ENCODE measurements at regions not wholly inside any gene's neighbourhood (a gene's known extent, or its start where the extent isn't known, plus 50 kb on each side); places are given as distances from the start of the nearest gene placed in this dataset.

DNA sequence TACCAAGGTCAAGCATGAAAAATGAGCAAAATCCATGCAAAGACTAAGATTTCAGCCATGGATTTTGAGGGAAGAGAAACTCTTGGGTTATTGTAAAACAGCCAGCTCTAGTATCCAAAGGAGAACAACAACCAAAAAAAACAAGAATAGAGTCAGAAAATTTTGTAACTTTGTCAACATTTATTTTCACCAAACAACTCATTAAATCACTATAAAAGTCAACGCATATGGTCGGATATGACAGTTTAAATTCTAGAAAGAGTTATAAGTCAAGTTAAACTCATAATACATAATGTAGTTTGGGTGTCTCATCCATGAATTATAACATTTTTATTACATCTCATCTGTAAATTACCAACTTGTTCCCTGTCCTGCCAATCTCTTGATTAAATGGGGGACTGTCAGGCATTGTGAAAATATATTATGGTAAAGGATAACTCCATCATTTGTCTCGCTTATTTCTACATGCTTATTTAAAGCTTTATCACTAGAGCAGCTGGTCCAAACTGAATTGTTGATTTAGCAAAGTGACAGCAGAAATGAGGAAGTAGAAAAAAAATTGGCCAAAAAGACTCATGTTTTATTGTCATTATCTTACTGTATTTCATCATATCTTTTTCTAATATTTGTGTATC lies 224.8 kb upstream of the NOCT start:
- no peak for DNase-seq
- Mint-ChIP-seq H3K27me3 (ENCODE audit: low read depth in 3 of 3) (peaks cover 0 to 5% (median 2%) of the 10 kb centered on the region in 3 donors), H3K36me3 (no peaks in the 10 kb centered on the region), H3K27ac (no peak overlapping the region), H3K4me1 (no peaks in the 10 kb centered on the region), H3K9me3 (peaks cover 0 to 2% (median 0%) of the 10 kb centered on the region in 7 donors), H3K4me3 (no peak overlapping the region)
- Histone ChIP-seq H3K9ac (ENCODE audit: insufficient read depth, low read length, poor library complexity, severe bottlenecking) (no peak overlapping the region), H3K9me3 (replicated peaks in 1 of 2; ENCODE audit: control insufficient read depth in 1 of 2, insufficient read depth in 1 of 2, low read length in 2 of 2) (no peaks in the 10 kb centered on the region), H3K4me2 (replicated peaks; ENCODE audit: extremely low read depth, low read length, poor library complexity, severe bottlenecking) (no peak overlapping the region), H3K4me1 (ENCODE audit: control insufficient read depth in 1 of 2, insufficient read depth in 2 of 2, low read length in 2 of 2) (no peaks in the 10 kb centered on the region), H2AFZ (ENCODE audit: insufficient read depth, low read depth, low read length, poor library complexity, severe bottlenecking) (no peak overlapping the region), H4K20me1 (ENCODE audit: insufficient read depth, low read length) (no peaks in the 10 kb centered on the region), H3K4me3 (replicated peaks in 1 of 3; ENCODE audit: low read depth in 2 of 3, low read length in 3 of 3) (no peak overlapping the region), H3K79me2 (ENCODE audit: insufficient read depth, low read length) (no peaks in the 10 kb centered on the region), H3K27me3 (ENCODE audit: control insufficient read depth in 2 of 2, insufficient read depth in 2 of 2, low read length in 2 of 2) (no peaks in the 10 kb centered on the region), H3K27ac (ENCODE audit: low read depth in 1 of 2, low read length in 2 of 2) (no peak overlapping the region), H3K36me3 (replicated peaks in 1 of 2; ENCODE audit: control insufficient read depth in 1 of 2, insufficient read depth in 2 of 2, low read length in 2 of 2) (no peaks in the 10 kb centered on the region)
- no CpG with 5 or more reads among the region's 3 CpGs for WGBS (ENCODE audit: insufficient coverage)
- TF ChIP-seq CTCF (IDR thresholded peaks at IDR 0.05): no peak
- intact Hi-C loops (cut with micrococcal nuclease): no loop called here

DNA sequence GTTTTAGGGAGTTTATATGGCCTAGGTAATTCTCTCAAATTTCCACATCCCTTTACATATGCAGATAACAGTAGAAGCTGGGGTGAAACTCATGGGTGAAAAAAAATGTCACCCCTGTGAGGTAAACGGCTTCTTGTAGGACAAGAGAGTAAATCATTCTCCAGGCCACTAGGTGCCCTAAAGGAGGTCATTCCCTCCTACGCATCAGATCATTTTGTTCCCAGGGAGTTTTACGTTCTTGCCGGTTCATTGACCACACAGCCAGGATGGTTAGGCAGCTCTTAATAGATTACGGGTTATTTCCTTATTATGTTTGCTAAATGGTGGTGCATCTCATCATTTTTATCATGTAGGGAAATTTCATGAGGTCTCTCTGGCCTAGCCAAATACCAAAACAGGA lies 225.8 kb upstream of the NOCT start:
- TF ChIP-seq CTCF (IDR thresholded peaks at IDR 0.05): no peak
- H3K4me1 ChIP-seq (ENCODE audit: control insufficient read depth in 1 of 2, insufficient read depth in 2 of 2, low read length in 2 of 2): no peaks in the 10 kb centered on the region
- H3K4me2 ChIP-seq (replicated peaks; ENCODE audit: extremely low read depth, low read length, poor library complexity, severe bottlenecking): no peak overlapping the region
- Mint-ChIP-seq H3K27ac (no peak overlapping the region), H3K4me3 (no peak overlapping the region), H3K4me1 (no peaks in the 10 kb centered on the region), H3K27me3 (ENCODE audit: low read depth in 3 of 3) (peaks cover 0 to 5% (median 2%) of the 10 kb centered on the region in 3 donors), H3K36me3 (no peaks in the 10 kb centered on the region), H3K9me3 (peaks cover 0 to 7% (median 0%) of the 10 kb centered on the region in 7 donors)
- no peaks in the 10 kb centered on the region for H3K79me2 ChIP-seq (ENCODE audit: insufficient read depth, low read length)
- no peak for DNase-seq
- intact Hi-C loops (cut with micrococcal nuclease): no loop called here
- no CpG with 5 or more reads among the region's 5 CpGs for WGBS (ENCODE audit: insufficient coverage)
- no peak overlapping the region for H3K9ac ChIP-seq (ENCODE audit: insufficient read depth, low read length, poor library complexity, severe bottlenecking)
- no peaks in the 10 kb centered on the region for H3K36me3 ChIP-seq (replicated peaks in 1 of 2; ENCODE audit: control insufficient read depth in 1 of 2, insufficient read depth in 2 of 2, low read length in 2 of 2)
- H3K4me3 ChIP-seq (replicated peaks in 1 of 3; ENCODE audit: low read depth in 2 of 3, low read length in 3 of 3): no peak overlapping the region
- H2AFZ ChIP-seq (ENCODE audit: insufficient read depth, low read depth, low read length, poor library complexity, severe bottlenecking): no peak overlapping the region
- no peaks in the 10 kb centered on the region for H3K9me3 ChIP-seq (replicated peaks in 1 of 2; ENCODE audit: control insufficient read depth in 1 of 2, insufficient read depth in 1 of 2, low read length in 2 of 2)
- H4K20me1 ChIP-seq (ENCODE audit: insufficient read depth, low read length): no peaks in the 10 kb centered on the region
- no peak overlapping the region for H3K27ac ChIP-seq (ENCODE audit: low read depth in 1 of 2, low read length in 2 of 2)
- no peaks in the 10 kb centered on the region for H3K27me3 ChIP-seq (ENCODE audit: control insufficient read depth in 2 of 2, insufficient read depth in 2 of 2, low read length in 2 of 2)

Measured in CD14-positive monocyte (primary cell).